ENCODE measurements at regions not wholly inside any gene's neighbourhood (a gene's known extent, or its start where the extent isn't known, plus 50 kb on each side); places are given as distances from the start of the nearest gene placed in this dataset.

GRCh38 chr3:22894865-22895264 is 308.3 kb upstream of the UBE2E2 start:
- TF ChIP-seq, protein P1, sequence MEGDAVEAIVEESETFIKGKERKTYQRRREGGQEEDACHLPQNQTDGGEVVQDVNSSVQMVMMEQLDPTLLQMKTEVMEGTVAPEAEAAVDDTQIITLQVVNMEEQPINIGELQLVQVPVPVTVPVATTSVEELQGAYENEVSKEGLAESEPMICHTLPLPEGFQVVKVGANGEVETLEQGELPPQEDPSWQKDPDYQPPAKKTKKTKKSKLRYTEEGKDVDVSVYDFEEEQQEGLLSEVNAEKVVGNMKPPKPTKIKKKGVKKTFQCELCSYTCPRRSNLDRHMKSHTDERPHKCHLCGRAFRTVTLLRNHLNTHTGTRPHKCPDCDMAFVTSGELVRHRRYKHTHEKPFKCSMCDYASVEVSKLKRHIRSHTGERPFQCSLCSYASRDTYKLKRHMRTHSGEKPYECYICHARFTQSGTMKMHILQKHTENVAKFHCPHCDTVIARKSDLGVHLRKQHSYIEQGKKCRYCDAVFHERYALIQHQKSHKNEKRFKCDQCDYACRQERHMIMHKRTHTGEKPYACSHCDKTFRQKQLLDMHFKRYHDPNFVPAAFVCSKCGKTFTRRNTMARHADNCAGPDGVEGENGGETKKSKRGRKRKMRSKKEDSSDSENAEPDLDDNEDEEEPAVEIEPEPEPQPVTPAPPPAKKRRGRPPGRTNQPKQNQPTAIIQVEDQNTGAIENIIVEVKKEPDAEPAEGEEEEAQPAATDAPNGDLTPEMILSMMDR (IDR thresholded peaks at IDR 0.05): no peak
- TF ChIP-seq POLR2AphosphoS5 (IDR thresholded peaks at IDR 0.05) (no peak), POLR2A (IDR thresholded peaks at IDR 0.05) (no peak), EP300 (IDR thresholded peaks at IDR 0.05) (no peak)

All from gastroesophageal sphincter (tissue), 3 donors.